Suprapubic skin (tissue), 4 donors: ENCODE measurements at regions not wholly inside any gene's neighbourhood (a gene's known extent, or its start where the extent isn't known, plus 50 kb on each side); places are given as distances from the start of the nearest gene placed in this dataset.

Source experiments
- DNase-seq, 2 donors: peaks; one replicate each; pipeline ENCODE4 v3.0.0-alpha.2; 2019; ENCODE audit warnings: low spot score in 2 of 2
- H3K27ac ChIP-seq: fragments of 200-600 bp; sonication (generic); one replicate; pipeline ENCODE4 v1.5.1; 2019
- H3K27me3 ChIP-seq: fragments of 200-600 bp; sonication (generic); one replicate; pipeline ENCODE4 v1.5.1; 2019
- H3K36me3 ChIP-seq: fragments of 200-600 bp; sonication (generic); one replicate; pipeline ENCODE4 v1.5.1; 2019
- H3K4me1 ChIP-seq: fragments of 200-600 bp; sonication (generic); one replicate; pipeline ENCODE4 v1.5.1; 2019
- H3K4me3 ChIP-seq: fragments of 200-600 bp; sonication (generic); one replicate; pipeline ENCODE4 v1.5.1; 2019; ENCODE audit warnings: mild to moderate bottlenecking
- H3K9me3 ChIP-seq: fragments of 200-600 bp; sonication (generic); one replicate; pipeline ENCODE4 v1.5.1; 2019
- CTCF ChIP-seq, 2 donors: fragments of 200-600 bp in 1 of 2; fragments of 450-650 bp in 1 of 2; sonication (generic) in 1 of 2; IDR thresholded peaks; one replicate each; pipeline ENCODE4 v1.5.1; 2016 to 2019; ENCODE audit warnings: antibody characterized with exemption in 2 of 2, mild to moderate bottlenecking in 1 of 2, moderate library complexity in 1 of 2
- EP300 ChIP-seq: sonication (generic); formaldehyde crosslinking; IDR thresholded peaks from one replicate; pipeline ENCODE4 v1.6.1; 2017; ENCODE audit warnings: antibody characterized with exemption
- POLR2A ChIP-seq, 2 donors: fragments of 450-650 bp; IDR thresholded peaks; one replicate each; pipeline ENCODE4 v1.6.1; 2017; ENCODE audit warnings: antibody characterized with exemption in 2 of 2, mild to moderate bottlenecking in 2 of 2, moderate library complexity in 2 of 2
- POLR2AphosphoS5 ChIP-seq, 3 donors: sonication (generic); formaldehyde crosslinking; IDR thresholded peaks; one replicate each; pipeline ENCODE4 v1.6.1; 2017; ENCODE audit warnings: antibody characterized with exemption in 3 of 3
- WGBS: methylation state at CpG from one replicate; pipeline ENCODE4 v1.1.5; 2018; 5-methylcytosine and 5-hydroxymethylcytosine counted together

- WGBS: 97% methylated on average over 2 of the region's 2 CpGs
- Histone ChIP-seq H3K4me3 (no peak overlapping the region), H3K36me3 (no peaks in the 10 kb centered on the region), H3K27ac (no peak overlapping the region), H3K27me3 (no peaks in the 10 kb centered on the region), H3K4me1 (no peaks in the 10 kb centered on the region), H3K9me3 (no peaks in the 10 kb centered on the region)
- TF ChIP-seq CTCF (IDR thresholded peaks at IDR 0.05): no peak
- TF ChIP-seq EP300: no peak
- TF ChIP-seq POLR2A (IDR thresholded peaks at IDR 0.05): no peak
- no peak for TF ChIP-seq POLR2AphosphoS5 (IDR thresholded peaks at IDR 0.05)
- no peak for DNase-seq
These were observed 1044.2 kb upstream of the SORCS1 start for GRCh38 chr10:108208732-108209131.

- no peak overlapping the region for H3K27ac ChIP-seq
- no peak overlapping the region for H3K4me3 ChIP-seq
- H3K36me3 ChIP-seq: no peaks in the 10 kb centered on the region
- H3K4me1 ChIP-seq: no peaks in the 10 kb centered on the region
- no peaks in the 10 kb centered on the region for H3K27me3 ChIP-seq
- no peak for DNase-seq
- 67% methylated on average over 3 of the region's 3 CpGs for WGBS
- no peaks in the 10 kb centered on the region for H3K9me3 ChIP-seq
- TF ChIP-seq POLR2A (IDR thresholded peaks at IDR 0.05): no peak
- TF ChIP-seq EP300: no peak
- TF ChIP-seq POLR2AphosphoS5 (IDR thresholded peaks at IDR 0.05): no peak
- TF ChIP-seq CTCF (IDR thresholded peaks at IDR 0.05): no peak
These were observed 1043.5 kb upstream of the SORCS1 start for GRCh38 chr10:108208038-108208437.

GRCh38 chr10:108204528-108205305 is 1040.2 kb upstream of the SORCS1 start:
- H3K4me1 ChIP-seq: no peaks in the 10 kb centered on the region
- H3K36me3 ChIP-seq: no peaks in the 10 kb centered on the region
- no peaks in the 10 kb centered on the region for H3K27me3 ChIP-seq
- no peaks in the 10 kb centered on the region for H3K9me3 ChIP-seq
- TF ChIP-seq POLR2AphosphoS5 (IDR thresholded peaks at IDR 0.05) (no peak), CTCF (IDR thresholded peaks at IDR 0.05) (peak in 1 of 2 donors; percentile 48)
- H3K27ac ChIP-seq: no peak overlapping the region
- no peak overlapping the region for H3K4me3 ChIP-seq
- 58% methylated on average over 8 of the region's 8 CpGs for WGBS
- no peak for DNase-seq

GRCh38 chr10:108203905-108204527 is 1039.5 kb upstream of the SORCS1 start:
- no peak for DNase-seq
- H3K27me3 ChIP-seq: no peaks in the 10 kb centered on the region
- H3K27ac ChIP-seq: no peak overlapping the region
- no peaks in the 10 kb centered on the region for H3K9me3 ChIP-seq
- H3K4me1 ChIP-seq: no peaks in the 10 kb centered on the region
- no peak overlapping the region for H3K4me3 ChIP-seq
- H3K36me3 ChIP-seq: no peaks in the 10 kb centered on the region
- 74% methylated on average over 3 of the region's 3 CpGs for WGBS
- TF ChIP-seq CTCF (IDR thresholded peaks at IDR 0.05): no peak
- TF ChIP-seq POLR2A (IDR thresholded peaks at IDR 0.05): no peak
- TF ChIP-seq POLR2AphosphoS5 (IDR thresholded peaks at IDR 0.05): no peak
- no peak for TF ChIP-seq EP300

GRCh38 chr10:108187408-108188012 is 1023.0 kb upstream of the SORCS1 start:
- 51% methylated on average over 3 of the region's 3 CpGs for WGBS
- no peak for DNase-seq
- Histone ChIP-seq H3K4me1 (no peaks in the 10 kb centered on the region), H3K4me3 (no peak overlapping the region), H3K36me3 (no peaks in the 10 kb centered on the region), H3K27ac (peak overlapping the region; percentile 54), H3K27me3 (no peaks in the 10 kb centered on the region), H3K9me3 (peaks cover 4% of the 10 kb centered on the region)
- TF ChIP-seq POLR2AphosphoS5 (IDR thresholded peaks at IDR 0.05) (no peak), POLR2A (IDR thresholded peaks at IDR 0.05) (no peak), EP300 (no peak), CTCF (IDR thresholded peaks at IDR 0.05) (no peak)
